Psoas muscle (tissue), 7 donors: ENCODE measurements at regions not wholly inside any gene's neighbourhood (a gene's known extent, or its start where the extent isn't known, plus 50 kb on each side); places are given as distances from the start of the nearest gene placed in this dataset.

Experiments
- ATAC-seq, 4 donors: fragments of 200-7000 bp; cut with Tn5 transposase; one replicate each; pipeline ENCODE4 v1.9.1; 2020; ENCODE audit warnings: moderate library complexity in 3 of 4, mild to moderate bottlenecking in 2 of 4
- DNase-seq, 2 donors: peaks; one replicate each; pipeline ENCODE4 v3.0.0-alpha.2; 2020
- H3K27ac ChIP-seq: fragments of 200-600 bp; one replicate; pipeline ENCODE4 v1.8.0; 2022
- H3K27me3 ChIP-seq, 3 donors: fragments of 200-600 bp in 1 of 3; one replicate each; pipeline versions ENCODE4 v1.6.1 to v1.8.0; 2013 to 2022; ENCODE audit warnings: low read length in 2 of 3, mild to moderate bottlenecking in 2 of 3, moderate library complexity in 1 of 3; ENCODE audit not compliant: insufficient read depth in 3 of 3
- H3K36me3 ChIP-seq, 2 donors: fragments of 200-600 bp in 1 of 2; one replicate each; pipeline versions ENCODE4 v1.6.1 to v1.8.0; 2013 to 2022; ENCODE audit warnings: low read depth in 1 of 2, mild to moderate bottlenecking in 1 of 2, moderate library complexity in 1 of 2; ENCODE audit not compliant: insufficient read depth in 1 of 2
- H3K4me1 ChIP-seq: fragments of 200-600 bp; one replicate; pipeline ENCODE4 v1.8.0; 2022
- H3K4me3 ChIP-seq: fragments of 200-600 bp; one replicate; pipeline ENCODE4 v1.8.0; 2022; ENCODE audit warnings: mild to moderate bottlenecking
- H3K9me3 ChIP-seq: fragments of 200-600 bp; one replicate; pipeline ENCODE4 v1.8.0; 2022
- WGBS, 3 donors: extraction: QIAGEN DNeasy Blood & Tissue Kit; methylation state at CpG; one replicate each; pipeline versions ENCODE4 v1.1.6 to v1.1.7; 2013; 5-methylcytosine and 5-hydroxymethylcytosine counted together
- intact Hi-C, 2 donors: fragments of 100-400 bp; cut with DNase I; formaldehyde crosslinking; loops; one replicate each; pipeline versions ENCODE4 v1.11.0 to v1.14.2; 2022
- TF ChIP-seq, protein P1 (sequence below): fragments of 200-600 bp; IDR thresholded peaks from one replicate; pipeline ENCODE4 v1.8.0; 2022; ENCODE audit warnings: antibody characterized with exemption
- donor health status: healthy with polysubstance abuse.
- donor health status: DM: no; HTN: no; CAD: no; lungs with moderate emphysema.
- donor health status: Bipolar disorder and iron deficiency.
- donor health status: healthy.
- donor health status: DM: yes; HTN: yes; CAD: no.
- donor health status: DM: no; HTN: no; CAD: no.
- donor health status: DM: yes; HTN: yes; CAD: no.

GRCh38 chr11:82105331-82105998 lies 628.2 kb downstream of the FAM181B start:
- TF ChIP-seq, protein P1, sequence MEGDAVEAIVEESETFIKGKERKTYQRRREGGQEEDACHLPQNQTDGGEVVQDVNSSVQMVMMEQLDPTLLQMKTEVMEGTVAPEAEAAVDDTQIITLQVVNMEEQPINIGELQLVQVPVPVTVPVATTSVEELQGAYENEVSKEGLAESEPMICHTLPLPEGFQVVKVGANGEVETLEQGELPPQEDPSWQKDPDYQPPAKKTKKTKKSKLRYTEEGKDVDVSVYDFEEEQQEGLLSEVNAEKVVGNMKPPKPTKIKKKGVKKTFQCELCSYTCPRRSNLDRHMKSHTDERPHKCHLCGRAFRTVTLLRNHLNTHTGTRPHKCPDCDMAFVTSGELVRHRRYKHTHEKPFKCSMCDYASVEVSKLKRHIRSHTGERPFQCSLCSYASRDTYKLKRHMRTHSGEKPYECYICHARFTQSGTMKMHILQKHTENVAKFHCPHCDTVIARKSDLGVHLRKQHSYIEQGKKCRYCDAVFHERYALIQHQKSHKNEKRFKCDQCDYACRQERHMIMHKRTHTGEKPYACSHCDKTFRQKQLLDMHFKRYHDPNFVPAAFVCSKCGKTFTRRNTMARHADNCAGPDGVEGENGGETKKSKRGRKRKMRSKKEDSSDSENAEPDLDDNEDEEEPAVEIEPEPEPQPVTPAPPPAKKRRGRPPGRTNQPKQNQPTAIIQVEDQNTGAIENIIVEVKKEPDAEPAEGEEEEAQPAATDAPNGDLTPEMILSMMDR = no peak

GRCh38 chr11:82092904-82093303 lies 640.8 kb downstream of the FAM181B start:
- ATAC-seq (no peak), DNase-seq (no peak)
- intact Hi-C loops = no loop called here
- no peaks in the 10 kb centered on the region for H3K27me3 ChIP-seq
- TF ChIP-seq, protein P1 = no peak
- no peaks in the 10 kb centered on the region for H3K36me3 ChIP-seq
- H3K4me3 ChIP-seq = no peak overlapping the region
- no peak overlapping the region for H3K27ac ChIP-seq
- no peaks in the 10 kb centered on the region for H3K4me1 ChIP-seq
- no peaks in the 10 kb centered on the region for H3K9me3 ChIP-seq

More at GRCh38 chr11:82105331-82105998, 628.2 kb downstream of the FAM181B start:
- intact Hi-C loops = no loop called here
- 34 to 39% (median 35%) methylated on average over 6 of the region's 6 CpGs for WGBS, 3 donors
- Histone ChIP-seq H3K27ac (no peak overlapping the region), H3K9me3 (no peaks in the 10 kb centered on the region), H3K4me3 (no peak overlapping the region), H3K27me3 (no peaks in the 10 kb centered on the region), H3K36me3 (no peaks in the 10 kb centered on the region), H3K4me1 (no peaks in the 10 kb centered on the region)
- no peak for DNase-seq
- ATAC-seq = no peak

DNA sequence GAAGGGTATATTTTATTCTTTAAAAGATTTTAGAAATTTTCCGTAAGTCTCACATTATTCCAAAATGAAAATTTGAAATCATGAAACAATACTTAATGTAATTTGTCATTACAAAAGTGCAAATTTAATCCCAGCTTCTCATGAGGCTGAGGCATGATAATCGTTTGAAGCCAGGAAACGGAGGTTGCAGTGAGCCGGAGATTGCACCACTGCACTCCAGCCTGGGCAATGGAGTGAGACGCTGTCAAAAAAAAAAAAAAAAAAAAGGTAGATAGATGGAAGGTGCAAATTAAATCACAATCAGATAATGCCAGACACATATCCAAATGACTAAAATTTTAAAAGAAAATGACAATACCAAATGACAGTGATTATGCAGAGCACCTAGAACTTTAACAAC lies 644.2 kb downstream of the FAM181B start:
- ATAC-seq (no peak), DNase-seq (no peak)
- H3K27ac ChIP-seq = no peak overlapping the region
- H3K4me1 ChIP-seq = no peaks in the 10 kb centered on the region
- no peaks in the 10 kb centered on the region for H3K9me3 ChIP-seq
- no peaks in the 10 kb centered on the region for H3K36me3 ChIP-seq
- no peaks in the 10 kb centered on the region for H3K27me3 ChIP-seq
- 67 to 77% (median 73%) methylated on average over 5 of the region's 5 CpGs for WGBS, 3 donors
- intact Hi-C loops = no loop called here
- TF ChIP-seq, protein P1 = no peak
- H3K4me3 ChIP-seq = no peak overlapping the region

DNA sequence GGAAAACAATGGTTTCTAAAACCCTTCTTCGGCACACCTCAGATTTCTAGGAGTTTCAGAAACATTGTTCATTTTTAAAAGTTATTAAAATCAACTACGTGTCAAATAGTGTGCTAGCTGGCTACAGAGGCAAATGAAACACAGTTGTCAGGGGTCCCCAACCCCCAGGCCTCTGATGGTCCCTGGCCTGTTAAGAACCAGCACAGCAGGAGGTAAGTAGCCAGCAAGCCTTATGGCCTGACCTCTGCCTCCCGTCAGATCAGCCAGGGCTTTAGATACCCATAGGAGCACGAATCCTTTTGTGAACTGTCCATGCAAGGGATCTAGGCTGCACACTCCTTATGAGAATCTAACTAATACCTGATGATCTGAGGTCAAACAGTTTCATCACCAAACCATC lies 648.2 kb downstream of the FAM181B start:
- intact Hi-C loops = no loop called here
- no peak overlapping the region for H3K4me3 ChIP-seq
- no peaks in the 10 kb centered on the region for H3K9me3 ChIP-seq
- H3K4me1 ChIP-seq = no peaks in the 10 kb centered on the region
- H3K27me3 ChIP-seq = no peaks in the 10 kb centered on the region
- ATAC-seq (no peak), DNase-seq (no peak)
- H3K27ac ChIP-seq = no peak overlapping the region
- WGBS, 3 donors = 69 to 78% (median 71%) methylated on average over 4 of the region's 4 CpGs
- TF ChIP-seq, protein P1 = no peak
- no peaks in the 10 kb centered on the region for H3K36me3 ChIP-seq

DNA sequence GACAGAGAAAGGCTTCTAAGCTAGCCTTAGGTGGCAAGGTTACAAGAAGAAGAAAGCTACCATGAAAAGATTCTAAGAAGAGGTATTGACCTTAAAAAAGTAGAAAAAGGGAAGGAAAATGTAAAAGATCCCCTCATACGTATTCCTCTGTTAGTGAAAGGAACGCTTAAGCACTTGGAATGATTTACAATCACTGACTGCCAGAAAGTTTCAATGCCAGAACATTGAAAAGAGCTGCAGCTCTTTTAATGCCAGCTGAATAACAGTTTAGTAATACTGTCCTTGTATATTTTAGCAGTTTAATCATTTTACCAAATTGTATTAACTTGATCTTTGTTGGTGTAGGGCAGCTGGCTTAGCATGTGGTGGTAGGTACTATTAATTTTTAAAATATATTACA lies 650.7 kb downstream of the FAM181B start:
- Histone ChIP-seq H3K4me3 (no peak overlapping the region), H3K4me1 (no peaks in the 10 kb centered on the region), H3K27ac (no peak overlapping the region), H3K27me3 (no peaks in the 10 kb centered on the region), H3K9me3 (no peaks in the 10 kb centered on the region), H3K36me3 (no peaks in the 10 kb centered on the region)
- intact Hi-C loops = no loop called here
- TF ChIP-seq, protein P1 = no peak
- ATAC-seq (no peak), DNase-seq (no peak)
- WGBS, 3 donors = 14 to 23% (median 20%) methylated on average over 2 of the region's 2 CpGs
